ENCODE measurements at regions not wholly inside any gene's neighbourhood (a gene's known extent, or its start where the extent isn't known, plus 50 kb on each side); places are given as distances from the start of the nearest gene placed in this dataset.

DNA sequence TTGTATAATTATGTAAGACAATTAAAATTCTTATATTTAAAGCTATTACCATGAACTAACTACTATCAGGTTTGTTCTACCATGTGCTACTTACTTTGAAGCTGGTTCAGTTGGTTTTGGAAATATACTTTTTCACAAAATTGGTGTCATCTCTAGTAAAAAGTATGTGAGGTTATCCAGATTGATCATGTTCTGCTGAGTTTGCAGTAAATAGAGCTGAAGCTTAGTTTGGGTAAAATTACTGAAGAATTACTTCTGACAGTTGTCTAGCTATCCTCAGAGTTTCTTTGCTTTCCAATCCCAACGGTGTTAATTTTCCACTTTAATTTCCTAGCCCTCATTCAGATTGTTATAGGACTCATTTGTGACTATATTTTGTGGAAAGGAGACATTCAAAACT is 184.2 kb downstream of the FAT4 start:
- Histone ChIP-seq H3K4me1 (ENCODE audit: control insufficient read depth in 3 of 3, insufficient read depth in 3 of 3, low read length in 3 of 3) (no peaks in the 10 kb centered on the region), H3K9ac (ENCODE audit: low read depth in 1 of 3, low read length in 3 of 3) (no peak overlapping the region), H3K27ac (ENCODE audit: low read depth, low read length) (no peak overlapping the region), H3K9me3 (ENCODE audit: control insufficient read depth in 3 of 3, low read length in 3 of 3) (no peaks in the 10 kb centered on the region), H3K27me3 (ENCODE audit: control insufficient read depth in 3 of 3, insufficient read depth in 3 of 3, low read length in 3 of 3) (no peaks in the 10 kb centered on the region), H3K4me3 (ENCODE audit: low read length in 3 of 3) (no peak overlapping the region), H3K36me3 (ENCODE audit: control insufficient read depth in 3 of 3, insufficient read depth in 3 of 3, low read length in 3 of 3) (no peaks in the 10 kb centered on the region)

DNA sequence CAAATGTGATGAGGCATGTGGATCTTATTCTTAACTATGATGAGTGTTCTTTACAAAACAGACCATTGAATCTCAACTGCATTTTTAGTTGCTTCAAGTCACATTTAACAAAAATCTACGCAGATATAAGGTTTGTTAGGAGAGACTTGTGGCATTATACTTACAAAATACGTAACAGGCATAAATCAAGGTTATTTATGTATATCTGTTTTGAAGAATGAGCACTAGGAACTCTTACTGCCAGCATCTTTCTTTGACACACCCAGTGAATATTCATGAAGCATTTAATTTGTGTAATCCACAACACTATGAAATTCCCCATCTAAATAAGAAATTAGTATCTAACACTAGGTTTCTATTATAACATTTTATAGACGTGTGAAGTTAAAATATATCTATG is 186.3 kb downstream of the FAT4 start:
- no peak overlapping the region for H3K9ac ChIP-seq (ENCODE audit: low read depth in 1 of 3, low read length in 3 of 3)
- no peaks in the 10 kb centered on the region for H3K27me3 ChIP-seq (ENCODE audit: control insufficient read depth in 3 of 3, insufficient read depth in 3 of 3, low read length in 3 of 3)
- no peak overlapping the region for H3K4me3 ChIP-seq (ENCODE audit: low read length in 3 of 3)
- H3K4me1 ChIP-seq (ENCODE audit: control insufficient read depth in 3 of 3, insufficient read depth in 3 of 3, low read length in 3 of 3): no peaks in the 10 kb centered on the region
- no peaks in the 10 kb centered on the region for H3K9me3 ChIP-seq (ENCODE audit: control insufficient read depth in 3 of 3, low read length in 3 of 3)
- no peak overlapping the region for H3K27ac ChIP-seq (ENCODE audit: low read depth, low read length)
- H3K36me3 ChIP-seq (ENCODE audit: control insufficient read depth in 3 of 3, insufficient read depth in 3 of 3, low read length in 3 of 3): no peaks in the 10 kb centered on the region

DNA sequence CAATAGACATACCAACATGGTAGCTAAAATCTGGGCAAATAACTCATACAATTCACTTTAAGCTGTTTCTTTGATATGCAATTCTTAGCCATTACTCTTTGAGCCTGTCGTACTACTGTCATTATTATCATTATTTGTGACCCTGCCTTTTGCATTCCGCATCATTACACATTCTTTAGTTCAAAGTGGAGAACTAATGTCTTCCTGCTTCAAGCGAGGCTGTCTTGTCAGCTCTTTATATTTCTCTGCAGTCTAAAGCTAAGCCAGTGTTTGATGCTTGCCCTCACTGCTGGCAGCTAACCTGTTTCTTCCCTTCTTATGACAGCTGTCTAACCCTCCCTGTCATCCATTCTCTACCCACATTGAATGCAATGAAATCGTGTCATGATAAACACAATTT is 186.8 kb downstream of the FAT4 start:
- H3K9ac ChIP-seq (ENCODE audit: low read depth in 1 of 3, low read length in 3 of 3): no peak overlapping the region

DNA sequence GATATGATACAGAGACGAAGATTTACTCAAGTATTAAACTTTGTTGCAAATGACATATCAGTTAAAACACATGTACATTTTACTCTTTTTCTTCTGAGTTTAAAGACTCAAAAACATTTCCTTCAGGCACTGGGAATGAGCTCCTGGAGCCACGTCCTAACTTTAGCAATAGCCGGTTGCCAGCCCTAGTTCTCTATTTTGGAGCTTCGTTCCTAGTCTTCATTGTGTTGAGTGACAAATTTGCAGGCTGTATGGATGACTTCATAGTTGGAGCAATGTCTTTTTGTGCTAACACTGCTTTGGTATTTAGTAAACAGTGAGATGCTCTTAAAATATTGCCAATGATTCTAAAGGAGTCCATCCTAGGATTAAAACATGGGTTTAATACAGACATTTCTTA is 190.9 kb downstream of the FAT4 start:
- H3K27me3 ChIP-seq (ENCODE audit: control insufficient read depth in 3 of 3, insufficient read depth in 3 of 3, low read length in 3 of 3): no peaks in the 10 kb centered on the region
- H3K9me3 ChIP-seq (ENCODE audit: control insufficient read depth in 3 of 3, low read length in 3 of 3): no peaks in the 10 kb centered on the region
- H3K9ac ChIP-seq (ENCODE audit: low read depth in 1 of 3, low read length in 3 of 3): no peak overlapping the region
- H3K36me3 ChIP-seq (ENCODE audit: control insufficient read depth in 3 of 3, insufficient read depth in 3 of 3, low read length in 3 of 3): no peaks in the 10 kb centered on the region
- H3K4me3 ChIP-seq (ENCODE audit: low read length in 3 of 3): no peak overlapping the region
- H3K27ac ChIP-seq (ENCODE audit: low read depth, low read length): no peak overlapping the region
- no peaks in the 10 kb centered on the region for H3K4me1 ChIP-seq (ENCODE audit: control insufficient read depth in 3 of 3, insufficient read depth in 3 of 3, low read length in 3 of 3)

More for the DNA sequence above, 186.8 kb downstream of the FAT4 start:
- Histone ChIP-seq H3K36me3 (ENCODE audit: control insufficient read depth in 3 of 3, insufficient read depth in 3 of 3, low read length in 3 of 3) (no peaks in the 10 kb centered on the region), H3K4me1 (ENCODE audit: control insufficient read depth in 3 of 3, insufficient read depth in 3 of 3, low read length in 3 of 3) (no peaks in the 10 kb centered on the region), H3K27me3 (ENCODE audit: control insufficient read depth in 3 of 3, insufficient read depth in 3 of 3, low read length in 3 of 3) (no peaks in the 10 kb centered on the region), H3K4me3 (ENCODE audit: low read length in 3 of 3) (no peak overlapping the region), H3K9me3 (ENCODE audit: control insufficient read depth in 3 of 3, low read length in 3 of 3) (no peaks in the 10 kb centered on the region), H3K27ac (ENCODE audit: low read depth, low read length) (no peak overlapping the region)

GRCh38 chr4:125507141-125507540 is 192.4 kb downstream of the FAT4 start:
- no peak overlapping the region for H3K4me3 ChIP-seq (ENCODE audit: low read length in 3 of 3)
- H3K4me1 ChIP-seq (ENCODE audit: control insufficient read depth in 3 of 3, insufficient read depth in 3 of 3, low read length in 3 of 3): no peaks in the 10 kb centered on the region
- no peaks in the 10 kb centered on the region for H3K36me3 ChIP-seq (ENCODE audit: control insufficient read depth in 3 of 3, insufficient read depth in 3 of 3, low read length in 3 of 3)
- H3K27ac ChIP-seq (ENCODE audit: low read depth, low read length): no peak overlapping the region
- H3K9me3 ChIP-seq (ENCODE audit: control insufficient read depth in 3 of 3, low read length in 3 of 3): no peaks in the 10 kb centered on the region
- H3K27me3 ChIP-seq (ENCODE audit: control insufficient read depth in 3 of 3, insufficient read depth in 3 of 3, low read length in 3 of 3): no peaks in the 10 kb centered on the region
- H3K9ac ChIP-seq (ENCODE audit: low read depth in 1 of 3, low read length in 3 of 3): no peak overlapping the region

DNA sequence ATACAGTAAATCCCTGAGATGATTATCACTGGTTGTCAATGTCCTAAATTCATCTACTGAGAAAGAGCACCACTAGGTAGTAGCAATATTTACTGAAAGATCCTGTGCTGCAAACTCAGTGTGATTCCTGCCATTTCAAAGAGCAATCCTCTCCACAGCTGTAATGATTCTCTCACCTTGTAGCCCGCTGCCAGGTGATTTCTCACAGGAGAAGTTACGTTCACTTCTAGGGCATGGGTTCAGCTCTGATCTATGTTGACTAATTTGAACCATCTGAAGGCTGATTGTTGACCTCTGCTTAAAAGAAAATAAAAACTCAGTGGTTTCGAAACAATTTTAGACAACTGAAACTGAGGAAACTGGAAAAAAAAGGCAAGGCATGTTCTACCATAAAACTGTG is 197.0 kb downstream of the FAT4 start:
- H3K4me1 ChIP-seq (ENCODE audit: control insufficient read depth in 3 of 3, insufficient read depth in 3 of 3, low read length in 3 of 3): no peaks in the 10 kb centered on the region
- H3K4me3 ChIP-seq (ENCODE audit: low read length in 3 of 3): no peak overlapping the region
- no peaks in the 10 kb centered on the region for H3K27me3 ChIP-seq (ENCODE audit: control insufficient read depth in 3 of 3, insufficient read depth in 3 of 3, low read length in 3 of 3)
- no peak overlapping the region for H3K9ac ChIP-seq (ENCODE audit: low read depth in 1 of 3, low read length in 3 of 3)
- no peaks in the 10 kb centered on the region for H3K9me3 ChIP-seq (ENCODE audit: control insufficient read depth in 3 of 3, low read length in 3 of 3)
- H3K27ac ChIP-seq (ENCODE audit: low read depth, low read length): no peak overlapping the region
- H3K36me3 ChIP-seq (ENCODE audit: control insufficient read depth in 3 of 3, insufficient read depth in 3 of 3, low read length in 3 of 3): no peaks in the 10 kb centered on the region

DNA sequence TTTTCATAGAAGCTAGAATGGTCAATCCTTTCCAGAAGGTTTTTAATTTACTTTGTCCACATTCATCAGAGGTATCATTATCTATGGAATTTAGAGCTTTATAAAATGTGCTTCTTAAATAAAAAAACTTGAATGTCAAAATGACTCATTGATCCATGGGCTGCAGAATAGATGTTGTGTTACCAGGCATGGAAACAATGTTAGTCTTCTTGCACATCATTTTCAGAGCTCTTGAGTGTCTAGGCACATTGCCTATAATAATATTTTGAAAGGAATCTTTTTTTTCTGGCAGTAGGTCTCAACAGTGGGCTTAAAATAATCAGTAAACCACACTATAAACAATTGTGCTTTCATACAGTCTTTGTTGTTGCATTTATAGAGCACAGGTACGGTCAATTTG is 200.3 kb downstream of the FAT4 start:
- Histone ChIP-seq H3K27ac (ENCODE audit: low read depth, low read length) (no peak overlapping the region), H3K36me3 (ENCODE audit: control insufficient read depth in 3 of 3, insufficient read depth in 3 of 3, low read length in 3 of 3) (no peaks in the 10 kb centered on the region)

GRCh38 chr4:125517831-125518230 is 203.1 kb downstream of the FAT4 start:
- Histone ChIP-seq H3K27me3 (ENCODE audit: control insufficient read depth in 3 of 3, insufficient read depth in 3 of 3, low read length in 3 of 3) (no peaks in the 10 kb centered on the region), H3K36me3 (ENCODE audit: control insufficient read depth in 3 of 3, insufficient read depth in 3 of 3, low read length in 3 of 3) (no peaks in the 10 kb centered on the region), H3K27ac (ENCODE audit: low read depth, low read length) (no peak overlapping the region), H3K9ac (ENCODE audit: low read depth in 1 of 3, low read length in 3 of 3) (no peak overlapping the region), H3K9me3 (ENCODE audit: control insufficient read depth in 3 of 3, low read length in 3 of 3) (no peaks in the 10 kb centered on the region), H3K4me3 (ENCODE audit: low read length in 3 of 3) (no peak overlapping the region), H3K4me1 (ENCODE audit: control insufficient read depth in 3 of 3, insufficient read depth in 3 of 3, low read length in 3 of 3) (no peaks in the 10 kb centered on the region)

More for the DNA sequence above, 200.3 kb downstream of the FAT4 start:
- H3K27me3 ChIP-seq (ENCODE audit: control insufficient read depth in 3 of 3, insufficient read depth in 3 of 3, low read length in 3 of 3): no peaks in the 10 kb centered on the region
- H3K4me1 ChIP-seq (ENCODE audit: control insufficient read depth in 3 of 3, insufficient read depth in 3 of 3, low read length in 3 of 3): no peaks in the 10 kb centered on the region
- H3K4me3 ChIP-seq (ENCODE audit: low read length in 3 of 3): no peak overlapping the region
- H3K9ac ChIP-seq (ENCODE audit: low read depth in 1 of 3, low read length in 3 of 3): no peak overlapping the region
- no peaks in the 10 kb centered on the region for H3K9me3 ChIP-seq (ENCODE audit: control insufficient read depth in 3 of 3, low read length in 3 of 3)

- Histone ChIP-seq H3K9me3 (ENCODE audit: control insufficient read depth in 3 of 3, low read length in 3 of 3) (no peaks in the 10 kb centered on the region), H3K4me3 (ENCODE audit: low read length in 3 of 3) (no peak overlapping the region), H3K36me3 (ENCODE audit: control insufficient read depth in 3 of 3, insufficient read depth in 3 of 3, low read length in 3 of 3) (no peaks in the 10 kb centered on the region), H3K27me3 (ENCODE audit: control insufficient read depth in 3 of 3, insufficient read depth in 3 of 3, low read length in 3 of 3) (no peaks in the 10 kb centered on the region), H3K9ac (ENCODE audit: low read depth in 1 of 3, low read length in 3 of 3) (no peak overlapping the region), H3K27ac (ENCODE audit: low read depth, low read length) (no peak overlapping the region), H3K4me1 (ENCODE audit: control insufficient read depth in 3 of 3, insufficient read depth in 3 of 3, low read length in 3 of 3) (no peaks in the 10 kb centered on the region)
Observed at GRCh38 chr4:125518281-125518680, 203.5 kb downstream of the FAT4 start.

DNA sequence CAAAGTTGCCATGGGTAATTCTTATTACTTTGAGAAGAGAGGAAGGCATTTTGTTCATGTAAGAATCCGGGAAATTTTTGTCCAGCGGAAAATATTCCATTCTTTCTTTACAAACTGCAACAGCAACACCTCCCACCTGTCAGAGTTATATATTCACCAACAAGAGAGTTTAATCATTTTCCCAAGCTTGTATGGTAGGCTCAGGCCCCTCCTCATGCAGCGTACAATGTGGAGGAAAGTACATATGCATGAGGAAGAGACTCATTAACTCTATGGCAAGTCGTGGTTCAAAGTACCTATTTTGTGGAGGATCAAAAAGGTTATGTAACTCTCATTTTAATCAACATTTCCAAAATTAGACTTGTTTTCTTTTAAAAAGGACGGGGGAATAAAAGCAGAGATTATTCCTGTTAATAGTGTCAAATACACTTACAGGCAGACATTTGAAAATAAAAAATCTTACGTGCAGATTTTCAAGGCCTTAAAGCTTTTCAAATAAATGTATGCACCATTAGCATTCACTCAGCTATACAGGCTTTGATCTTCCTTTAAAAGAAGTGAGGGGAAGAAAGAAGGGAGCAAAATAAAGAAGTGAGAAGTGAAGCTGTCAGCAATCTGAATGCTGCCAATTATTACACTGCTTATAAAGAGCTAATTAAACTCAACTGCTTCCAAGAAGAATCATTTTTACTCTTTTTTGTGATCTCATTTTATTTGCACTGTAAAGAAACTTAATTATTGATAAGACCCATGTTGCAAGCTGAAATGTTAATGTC is 204.8 kb downstream of the FAT4 start:
- Histone ChIP-seq H3K4me1 (ENCODE audit: control insufficient read depth in 3 of 3, insufficient read depth in 3 of 3, low read length in 3 of 3) (no peaks in the 10 kb centered on the region), H3K9ac (ENCODE audit: low read depth in 1 of 3, low read length in 3 of 3) (no peak overlapping the region), H3K9me3 (ENCODE audit: control insufficient read depth in 3 of 3, low read length in 3 of 3) (no peaks in the 10 kb centered on the region), H3K27ac (ENCODE audit: low read depth, low read length) (no peak overlapping the region), H3K4me3 (ENCODE audit: low read length in 3 of 3) (no peak overlapping the region), H3K27me3 (ENCODE audit: control insufficient read depth in 3 of 3, insufficient read depth in 3 of 3, low read length in 3 of 3) (no peaks in the 10 kb centered on the region), H3K36me3 (ENCODE audit: control insufficient read depth in 3 of 3, insufficient read depth in 3 of 3, low read length in 3 of 3) (no peaks in the 10 kb centered on the region)
